ENCODE measurements at regions not wholly inside any gene's neighbourhood (a gene's known extent, or its start where the extent isn't known, plus 50 kb on each side); places are given as distances from the start of the nearest gene placed in this dataset.

DNA sequence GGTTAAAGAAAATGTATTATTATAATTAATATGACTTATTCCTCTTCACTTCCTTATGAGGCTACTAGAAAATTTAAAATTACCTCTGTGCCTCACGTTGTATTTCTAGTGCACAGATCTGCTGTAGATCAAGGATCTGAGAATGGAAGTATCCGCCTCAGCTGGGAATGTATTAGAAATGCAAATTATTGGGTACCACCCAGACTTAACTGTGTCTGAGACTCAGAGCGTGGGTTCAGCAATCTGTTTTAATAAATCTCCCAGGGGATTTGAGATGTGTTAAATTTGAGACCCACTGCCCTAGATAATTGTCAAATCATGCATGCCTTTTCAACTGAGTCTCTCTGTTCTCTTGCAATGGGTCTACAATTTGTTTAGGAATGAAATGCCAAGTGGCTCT lies 658.0 kb upstream of the NOX3 start:
- Histone ChIP-seq H3K27me3 (ENCODE audit: control insufficient read depth in 1 of 2, insufficient read depth in 2 of 2, low read length in 2 of 2) (no peaks in the 10 kb centered on the region), H3K36me3 (ENCODE audit: control insufficient read depth in 2 of 2, insufficient read depth in 2 of 2, low read length in 1 of 2) (no peaks in the 10 kb centered on the region)
- 88% methylated on average over 3 of the region's 3 CpGs for WGBS, 2 donors

DNA sequence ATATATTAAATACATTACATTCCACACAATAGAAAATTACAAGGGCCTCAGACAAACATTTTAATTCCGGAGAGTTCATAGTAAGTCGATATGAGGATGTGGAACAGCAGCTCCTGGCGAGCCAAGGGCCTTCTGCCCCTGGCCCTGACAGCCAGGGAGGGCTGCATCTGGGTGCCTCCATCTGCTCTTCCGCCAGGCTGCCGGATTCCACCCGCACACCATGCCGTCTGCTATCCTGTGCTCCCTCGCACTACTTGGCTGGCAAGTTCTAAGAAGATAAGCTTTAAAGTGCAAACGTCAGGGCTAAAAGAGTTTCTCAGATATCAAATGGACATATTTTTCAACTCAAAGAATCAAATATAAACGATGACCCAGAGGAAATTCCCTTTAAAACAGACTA lies 656.3 kb upstream of the NOX3 start:
- Histone ChIP-seq H3K4me1 (ENCODE audit: control insufficient read depth in 2 of 2, insufficient read depth in 2 of 2, low read length in 1 of 2) (no peaks in the 10 kb centered on the region), H3K4me3 (ENCODE audit: low read depth in 1 of 2, low read length in 2 of 2) (no peak overlapping the region), H3K9me3 (ENCODE audit: control insufficient read depth in 2 of 2, insufficient read depth in 1 of 2, low read depth in 1 of 2, low read length in 1 of 2) (no peaks in the 10 kb centered on the region), H3K27me3 (ENCODE audit: control insufficient read depth in 1 of 2, insufficient read depth in 2 of 2, low read length in 2 of 2) (no peaks in the 10 kb centered on the region), H3K27ac (ENCODE audit: low read depth in 2 of 2, low read length in 1 of 2) (no peak overlapping the region), H3K36me3 (ENCODE audit: control insufficient read depth in 2 of 2, insufficient read depth in 2 of 2, low read length in 1 of 2) (no peaks in the 10 kb centered on the region)
- WGBS, 2 donors: 85 to 86% methylated on average over 10 of the region's 10 CpGs

More for the DNA sequence above, 658.0 kb upstream of the NOX3 start:
- H3K4me1 ChIP-seq (ENCODE audit: control insufficient read depth in 2 of 2, insufficient read depth in 2 of 2, low read length in 1 of 2): no peaks in the 10 kb centered on the region
- H3K27ac ChIP-seq (ENCODE audit: low read depth in 2 of 2, low read length in 1 of 2): no peak overlapping the region
- no peaks in the 10 kb centered on the region for H3K9me3 ChIP-seq (ENCODE audit: control insufficient read depth in 2 of 2, insufficient read depth in 1 of 2, low read depth in 1 of 2, low read length in 1 of 2)
- no peak overlapping the region for H3K4me3 ChIP-seq (ENCODE audit: low read depth in 1 of 2, low read length in 2 of 2)

DNA sequence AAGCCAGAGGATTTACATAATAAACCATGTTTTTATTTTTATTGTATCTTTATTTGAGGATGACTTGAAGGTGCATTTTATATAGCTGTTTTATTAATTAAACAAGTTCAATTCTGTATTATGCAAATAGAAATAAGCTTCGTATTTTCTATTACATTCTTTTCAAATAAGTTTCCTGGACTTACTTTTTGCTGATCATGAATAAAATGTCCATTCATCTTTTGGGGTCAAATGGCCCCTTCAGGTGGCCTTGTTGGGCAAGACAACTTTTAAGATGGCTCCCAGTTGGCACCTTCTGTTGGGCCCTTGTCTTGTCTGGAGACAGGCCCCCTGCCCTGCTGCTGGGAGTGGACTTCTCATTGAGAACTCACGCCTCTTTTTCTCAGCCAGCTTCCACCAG lies 654.6 kb upstream of the NOX3 start:
- H3K4me3 ChIP-seq (ENCODE audit: low read depth in 1 of 2, low read length in 2 of 2): no peak overlapping the region
- no peaks in the 10 kb centered on the region for H3K36me3 ChIP-seq (ENCODE audit: control insufficient read depth in 2 of 2, insufficient read depth in 2 of 2, low read length in 1 of 2)
- H3K9me3 ChIP-seq (ENCODE audit: control insufficient read depth in 2 of 2, insufficient read depth in 1 of 2, low read depth in 1 of 2, low read length in 1 of 2): no peaks in the 10 kb centered on the region
- H3K27ac ChIP-seq (ENCODE audit: low read depth in 2 of 2, low read length in 1 of 2): no peak overlapping the region
- 89 to 91% methylated on average over 2 of the region's 2 CpGs for WGBS, 2 donors
- no peaks in the 10 kb centered on the region for H3K4me1 ChIP-seq (ENCODE audit: control insufficient read depth in 2 of 2, insufficient read depth in 2 of 2, low read length in 1 of 2)
- no peaks in the 10 kb centered on the region for H3K27me3 ChIP-seq (ENCODE audit: control insufficient read depth in 1 of 2, insufficient read depth in 2 of 2, low read length in 2 of 2)

DNA sequence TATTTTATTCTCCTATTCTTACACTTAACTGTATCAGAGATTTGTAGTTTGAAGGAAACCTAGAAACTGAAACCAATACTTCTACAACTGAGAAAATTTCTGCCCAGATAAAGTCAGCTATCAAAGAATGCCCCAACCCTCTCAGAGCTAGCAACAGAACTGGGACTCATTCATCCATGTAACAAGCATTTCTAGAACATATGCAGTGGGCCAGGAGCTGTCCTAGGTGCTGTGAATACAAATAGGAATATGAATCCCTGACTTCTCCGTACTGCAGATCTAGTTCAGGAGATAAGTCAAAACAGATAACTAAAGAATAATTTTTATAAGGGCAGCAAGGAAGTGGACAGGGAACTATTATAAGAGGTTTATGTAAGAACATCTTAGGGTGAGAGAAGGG lies 654.1 kb upstream of the NOX3 start:
- Histone ChIP-seq H3K36me3 (ENCODE audit: control insufficient read depth in 2 of 2, insufficient read depth in 2 of 2, low read length in 1 of 2) (no peaks in the 10 kb centered on the region), H3K9me3 (ENCODE audit: control insufficient read depth in 2 of 2, insufficient read depth in 1 of 2, low read depth in 1 of 2, low read length in 1 of 2) (no peaks in the 10 kb centered on the region), H3K27me3 (ENCODE audit: control insufficient read depth in 1 of 2, insufficient read depth in 2 of 2, low read length in 2 of 2) (no peaks in the 10 kb centered on the region), H3K27ac (ENCODE audit: low read depth in 2 of 2, low read length in 1 of 2) (no peak overlapping the region), H3K4me3 (ENCODE audit: low read depth in 1 of 2, low read length in 2 of 2) (no peak overlapping the region), H3K4me1 (ENCODE audit: control insufficient read depth in 2 of 2, insufficient read depth in 2 of 2, low read length in 1 of 2) (no peaks in the 10 kb centered on the region)
- WGBS, 2 donors: 74 to 86% methylated on average over 1 of the region's 1 CpG

DNA sequence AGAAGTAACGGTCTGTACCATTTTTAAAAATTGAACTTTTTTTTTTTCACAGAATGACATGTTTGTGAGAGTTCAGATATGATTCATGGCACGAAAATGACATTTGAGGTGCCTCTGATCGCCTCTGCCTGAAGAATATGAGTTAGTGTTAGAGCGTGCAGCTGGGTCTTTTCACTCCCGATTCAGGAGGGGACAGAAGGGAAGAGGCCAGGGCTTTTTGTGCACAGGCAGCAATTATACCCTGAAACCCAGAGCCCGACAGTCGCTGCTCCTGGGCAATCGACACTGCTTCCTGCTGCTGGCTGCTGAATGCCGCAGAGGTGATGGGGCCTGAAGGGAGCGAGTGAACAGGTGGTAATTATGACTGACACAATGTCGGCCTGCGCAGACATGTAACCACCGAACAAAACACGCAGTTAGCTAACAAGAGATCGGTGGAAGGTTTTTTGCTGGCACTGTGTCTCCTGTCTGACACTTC lies 652.0 kb upstream of the NOX3 start:
- 43 to 52% methylated on average over 15 of the region's 15 CpGs for WGBS, 2 donors
- peak overlapping the region in 1 of 2 donors; percentile 14 for H3K27ac ChIP-seq (ENCODE audit: low read depth in 2 of 2, low read length in 1 of 2)
- no peaks in the 10 kb centered on the region for H3K9me3 ChIP-seq (ENCODE audit: control insufficient read depth in 2 of 2, insufficient read depth in 1 of 2, low read depth in 1 of 2, low read length in 1 of 2)
- H3K36me3 ChIP-seq (ENCODE audit: control insufficient read depth in 2 of 2, insufficient read depth in 2 of 2, low read length in 1 of 2): no peaks in the 10 kb centered on the region
- no peaks in the 10 kb centered on the region for H3K4me1 ChIP-seq (ENCODE audit: control insufficient read depth in 2 of 2, insufficient read depth in 2 of 2, low read length in 1 of 2)
- H3K27me3 ChIP-seq (ENCODE audit: control insufficient read depth in 1 of 2, insufficient read depth in 2 of 2, low read length in 2 of 2): no peaks in the 10 kb centered on the region
- no peak overlapping the region for H3K4me3 ChIP-seq (ENCODE audit: low read depth in 1 of 2, low read length in 2 of 2)

DNA sequence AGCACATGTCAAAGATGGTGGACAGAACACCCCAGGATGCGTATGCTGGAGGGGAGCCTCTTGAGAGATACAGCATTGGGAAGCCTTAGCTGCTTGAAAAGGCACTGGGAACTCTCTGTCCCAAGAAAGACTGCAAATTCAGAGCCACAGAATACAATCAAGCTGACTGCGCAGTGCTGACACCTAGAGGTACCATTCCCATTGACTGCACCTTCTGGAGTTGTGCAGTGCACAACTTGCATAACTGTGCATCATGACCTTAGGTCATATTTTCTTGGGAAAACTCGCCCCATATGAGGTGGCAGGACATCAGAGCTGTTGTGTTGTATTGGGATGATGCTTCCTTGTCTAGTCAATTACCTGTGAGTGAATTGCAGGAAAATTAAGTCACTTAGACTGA lies 646.5 kb upstream of the NOX3 start:
- H3K27me3 ChIP-seq (ENCODE audit: control insufficient read depth in 1 of 2, insufficient read depth in 2 of 2, low read length in 2 of 2): no peaks in the 10 kb centered on the region
- H3K9me3 ChIP-seq (ENCODE audit: control insufficient read depth in 2 of 2, insufficient read depth in 1 of 2, low read depth in 1 of 2, low read length in 1 of 2): peaks cover 0 to 3% of the 10 kb centered on the region in 2 donors
- WGBS, 2 donors: 73 to 83% methylated on average over 3 of the region's 3 CpGs
- H3K27ac ChIP-seq (ENCODE audit: low read depth in 2 of 2, low read length in 1 of 2): no peak overlapping the region
- peaks cover 0 to 2% of the 10 kb centered on the region in 2 donors for H3K4me1 ChIP-seq (ENCODE audit: control insufficient read depth in 2 of 2, insufficient read depth in 2 of 2, low read length in 1 of 2)
- no peak overlapping the region for H3K4me3 ChIP-seq (ENCODE audit: low read depth in 1 of 2, low read length in 2 of 2)
- H3K36me3 ChIP-seq (ENCODE audit: control insufficient read depth in 2 of 2, insufficient read depth in 2 of 2, low read length in 1 of 2): no peaks in the 10 kb centered on the region

DNA sequence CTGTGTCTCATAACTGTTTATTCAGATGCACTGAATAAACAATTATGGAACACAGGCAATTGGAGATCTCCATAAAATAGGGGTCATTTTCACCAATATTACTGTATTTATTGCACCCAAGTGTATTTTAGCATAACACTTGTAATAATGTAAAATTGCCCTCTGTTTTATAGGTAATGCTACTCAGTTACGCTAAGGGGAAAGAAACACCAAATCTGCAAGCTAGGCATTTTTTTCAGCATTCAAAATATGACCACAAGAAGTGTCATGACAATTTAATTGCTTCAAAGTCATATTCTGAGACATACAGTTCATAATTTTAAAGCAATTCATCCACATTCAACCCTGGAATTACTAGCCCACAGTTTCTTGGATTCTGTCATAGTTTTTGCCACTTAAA lies 643.2 kb upstream of the NOX3 start:
- 96 to 97% methylated on average over 1 of the region's 1 CpG for WGBS, 2 donors
- no peaks in the 10 kb centered on the region for H3K27me3 ChIP-seq (ENCODE audit: control insufficient read depth in 1 of 2, insufficient read depth in 2 of 2, low read length in 2 of 2)
- H3K36me3 ChIP-seq (ENCODE audit: control insufficient read depth in 2 of 2, insufficient read depth in 2 of 2, low read length in 1 of 2): no peaks in the 10 kb centered on the region
- H3K27ac ChIP-seq (ENCODE audit: low read depth in 2 of 2, low read length in 1 of 2): no peak overlapping the region
- H3K4me1 ChIP-seq (ENCODE audit: control insufficient read depth in 2 of 2, insufficient read depth in 2 of 2, low read length in 1 of 2): peaks cover 0 to 2% of the 10 kb centered on the region in 2 donors
- H3K9me3 ChIP-seq (ENCODE audit: control insufficient read depth in 2 of 2, insufficient read depth in 1 of 2, low read depth in 1 of 2, low read length in 1 of 2): peaks cover 0 to 3% of the 10 kb centered on the region in 2 donors
- no peak overlapping the region for H3K4me3 ChIP-seq (ENCODE audit: low read depth in 1 of 2, low read length in 2 of 2)

DNA sequence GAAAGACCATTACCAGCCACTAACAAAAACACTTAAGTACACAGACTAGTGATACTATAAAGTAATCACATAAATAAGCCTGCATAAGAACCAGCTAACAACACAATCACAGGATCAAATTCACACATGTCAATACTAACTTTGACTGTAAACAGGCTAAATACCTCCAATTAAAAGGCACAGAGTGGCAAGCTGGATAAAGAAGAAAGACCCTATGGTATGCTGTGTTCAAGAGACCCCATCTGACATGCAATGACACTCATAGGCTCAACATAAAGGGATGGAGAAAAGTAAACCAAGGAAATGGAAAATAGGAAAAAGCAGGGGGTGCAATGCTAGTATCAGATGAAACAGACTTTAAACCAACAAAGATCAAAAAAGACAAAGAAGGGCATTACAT lies 631.8 kb upstream of the NOX3 start:
- Histone ChIP-seq H3K4me1 (ENCODE audit: control insufficient read depth in 2 of 2, insufficient read depth in 2 of 2, low read length in 1 of 2) (no peaks in the 10 kb centered on the region), H3K27ac (ENCODE audit: low read depth in 2 of 2, low read length in 1 of 2) (no peak overlapping the region), H3K4me3 (ENCODE audit: low read depth in 1 of 2, low read length in 2 of 2) (no peak overlapping the region), H3K36me3 (ENCODE audit: control insufficient read depth in 2 of 2, insufficient read depth in 2 of 2, low read length in 1 of 2) (no peaks in the 10 kb centered on the region), H3K9me3 (ENCODE audit: control insufficient read depth in 2 of 2, insufficient read depth in 1 of 2, low read depth in 1 of 2, low read length in 1 of 2) (no peaks in the 10 kb centered on the region), H3K27me3 (ENCODE audit: control insufficient read depth in 1 of 2, insufficient read depth in 2 of 2, low read length in 2 of 2) (no peaks in the 10 kb centered on the region)

DNA sequence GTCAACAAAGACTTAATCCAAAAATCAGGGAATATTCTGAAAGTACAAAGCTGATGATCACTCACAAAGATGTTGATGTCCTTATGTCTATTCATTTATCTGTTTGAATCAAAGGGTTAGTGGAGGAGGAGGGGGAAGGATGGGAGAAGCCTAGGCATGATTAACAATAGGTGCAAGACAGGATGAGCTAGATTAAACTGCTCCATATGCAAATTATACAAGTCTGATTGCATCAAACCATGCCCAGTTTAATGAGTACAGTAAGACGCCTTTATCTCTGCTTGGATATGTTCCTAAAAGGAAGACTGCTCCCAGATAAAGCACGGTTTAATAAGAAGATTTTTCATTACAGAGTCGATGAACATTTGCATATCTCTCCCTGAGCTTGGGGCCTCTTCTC lies 626.4 kb upstream of the NOX3 start:
- Histone ChIP-seq H3K27me3 (ENCODE audit: control insufficient read depth in 1 of 2, insufficient read depth in 2 of 2, low read length in 2 of 2) (no peaks in the 10 kb centered on the region), H3K36me3 (ENCODE audit: control insufficient read depth in 2 of 2, insufficient read depth in 2 of 2, low read length in 1 of 2) (no peaks in the 10 kb centered on the region), H3K9me3 (ENCODE audit: control insufficient read depth in 2 of 2, insufficient read depth in 1 of 2, low read depth in 1 of 2, low read length in 1 of 2) (no peaks in the 10 kb centered on the region), H3K4me1 (ENCODE audit: control insufficient read depth in 2 of 2, insufficient read depth in 2 of 2, low read length in 1 of 2) (no peaks in the 10 kb centered on the region), H3K4me3 (ENCODE audit: low read depth in 1 of 2, low read length in 2 of 2) (no peak overlapping the region), H3K27ac (ENCODE audit: low read depth in 2 of 2, low read length in 1 of 2) (no peak overlapping the region)
- WGBS, 2 donors: 66 to 70% methylated on average over 3 of the region's 3 CpGs

DNA sequence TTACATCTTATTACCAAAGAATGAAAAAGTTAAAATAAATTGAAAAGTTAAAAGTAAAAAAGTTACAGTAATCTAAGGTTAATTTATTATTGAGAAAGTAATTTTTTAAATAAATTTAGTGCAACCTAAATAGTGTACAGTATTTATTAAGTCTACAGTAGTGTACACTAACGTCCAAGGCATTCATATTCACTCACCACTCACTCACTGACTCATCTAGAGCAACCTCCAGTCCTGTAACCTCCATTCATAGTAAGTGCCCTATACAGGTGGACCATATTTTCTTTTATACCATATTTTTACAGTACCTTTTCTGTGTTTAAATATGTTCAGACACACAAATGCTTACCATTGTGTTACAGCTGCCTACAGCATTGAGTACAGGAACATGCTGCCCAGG lies 624.7 kb upstream of the NOX3 start:
- no peaks in the 10 kb centered on the region for H3K36me3 ChIP-seq (ENCODE audit: control insufficient read depth in 2 of 2, insufficient read depth in 2 of 2, low read length in 1 of 2)
- no peaks in the 10 kb centered on the region for H3K4me1 ChIP-seq (ENCODE audit: control insufficient read depth in 2 of 2, insufficient read depth in 2 of 2, low read length in 1 of 2)
- H3K9me3 ChIP-seq (ENCODE audit: control insufficient read depth in 2 of 2, insufficient read depth in 1 of 2, low read depth in 1 of 2, low read length in 1 of 2): no peaks in the 10 kb centered on the region
- H3K27me3 ChIP-seq (ENCODE audit: control insufficient read depth in 1 of 2, insufficient read depth in 2 of 2, low read length in 2 of 2): no peaks in the 10 kb centered on the region
- no peak overlapping the region for H3K27ac ChIP-seq (ENCODE audit: low read depth in 2 of 2, low read length in 1 of 2)
- no peak overlapping the region for H3K4me3 ChIP-seq (ENCODE audit: low read depth in 1 of 2, low read length in 2 of 2)
- 71 to 83% methylated on average over 1 of the region's 1 CpG for WGBS, 2 donors
